IPS-NIHi11 (cell line): ENCODE measurements at regions not wholly inside any gene's neighbourhood (a gene's known extent, or its start where the extent isn't known, plus 50 kb on each side); places are given as distances from the start of the nearest gene placed in this dataset.
"Not testable (repeated sequence)": the region's sequence is repeated elsewhere in the genome, so short reads cannot be mapped to it uniquely, and the experiment has no call there.

Experiments used
- DNase-seq: peaks from one replicate; pipeline ENCODE4 v3.0.0; 2012; ENCODE audit warnings: mixed read lengths, low spot score

DNA sequence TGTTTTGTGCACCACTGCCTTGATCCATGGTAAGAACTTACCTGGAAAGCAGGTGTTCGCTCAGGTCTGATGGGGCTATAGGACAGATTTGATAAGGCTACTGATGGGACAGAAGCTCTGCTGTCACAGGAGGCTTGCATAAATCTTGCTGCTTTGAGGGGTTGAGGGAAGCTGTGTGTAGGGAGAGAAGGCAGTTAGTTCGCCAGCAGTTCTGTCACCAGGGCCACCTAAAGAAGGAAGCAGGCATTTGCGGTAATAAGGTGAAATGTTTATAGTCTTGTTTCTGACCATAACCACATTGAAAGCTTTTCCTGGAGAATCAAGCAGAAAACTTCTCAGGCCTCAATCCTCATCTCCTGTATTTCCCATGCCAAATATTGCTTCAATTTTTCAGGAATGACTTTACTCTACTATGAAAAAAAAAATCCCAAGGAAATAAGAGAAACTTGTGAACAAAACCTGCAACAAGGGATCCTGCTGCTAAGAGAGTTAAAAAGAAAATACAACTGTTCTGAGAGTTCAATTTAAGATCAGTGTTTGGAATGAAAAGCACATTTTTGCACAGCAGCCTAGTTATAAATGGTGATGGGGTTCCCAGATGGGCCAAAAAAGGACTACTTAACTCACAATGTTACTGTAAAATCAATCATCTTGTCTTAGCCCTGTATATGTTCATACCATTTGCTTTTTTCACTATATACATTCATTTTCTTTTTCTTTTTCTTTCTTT, 122.0 kb upstream of the RANBP3L start:
- no peak for DNase-seq

DNA sequence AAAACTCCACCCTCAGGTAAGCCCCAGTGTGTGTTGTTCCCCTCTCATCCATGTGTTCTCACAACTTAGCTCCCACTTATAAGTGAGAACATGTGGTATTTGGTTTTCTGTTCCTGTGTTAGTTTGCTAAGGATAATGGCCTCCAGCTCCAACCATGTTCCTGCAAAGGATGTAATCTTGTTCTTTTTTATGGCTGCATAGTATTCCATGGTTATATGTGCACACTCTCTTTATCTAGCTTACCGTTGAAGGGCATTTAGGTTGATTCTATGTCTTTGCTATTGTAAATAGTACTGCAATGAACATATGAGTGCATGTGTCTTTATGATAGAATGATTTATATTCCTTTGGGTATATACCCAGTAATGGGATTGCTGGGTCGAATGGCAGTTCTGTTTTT, 124.4 kb upstream of the RANBP3L start:
- DNase-seq = not testable (repeated sequence)

DNA sequence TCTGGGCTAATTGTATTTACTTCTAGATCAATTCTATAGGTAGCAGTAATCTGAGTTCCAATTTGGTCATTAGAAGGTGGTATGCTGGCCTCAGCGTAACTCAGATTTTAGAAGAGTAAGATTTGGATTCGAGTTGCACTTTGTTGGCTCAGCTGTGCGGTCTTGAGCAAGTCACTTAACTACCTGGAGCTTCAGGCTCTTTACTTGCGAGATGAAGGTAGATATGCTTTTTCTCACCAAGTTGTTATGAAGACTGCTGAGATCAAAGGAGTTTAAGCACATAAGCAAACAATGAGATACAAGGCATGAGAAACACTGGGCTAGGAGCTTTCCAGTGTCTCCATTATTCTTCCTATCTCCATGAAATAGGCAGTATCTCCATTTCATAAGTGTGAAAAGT, 133.8 kb upstream of the RANBP3L start:
- DNase-seq = no peak

DNA sequence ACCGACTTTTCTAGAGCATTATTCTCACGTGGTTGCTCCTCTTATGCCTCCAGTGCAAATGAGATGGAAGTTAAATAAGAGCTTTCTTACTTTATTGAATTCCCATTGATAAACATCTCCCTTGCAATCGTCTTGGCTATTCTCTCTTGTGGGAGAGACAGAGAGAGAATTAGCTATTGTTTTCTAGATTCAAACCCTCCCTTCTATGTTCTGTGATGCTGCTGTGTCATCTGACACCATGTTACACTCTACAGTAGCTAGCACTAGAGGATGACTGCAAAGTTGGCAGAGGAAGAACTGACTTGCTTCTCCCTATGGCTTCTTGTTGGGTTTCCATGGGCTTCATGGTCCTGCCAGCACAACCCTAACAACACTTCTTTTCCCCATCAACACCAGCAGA, 134.6 kb upstream of the RANBP3L start:
- DNase-seq = no peak

DNA sequence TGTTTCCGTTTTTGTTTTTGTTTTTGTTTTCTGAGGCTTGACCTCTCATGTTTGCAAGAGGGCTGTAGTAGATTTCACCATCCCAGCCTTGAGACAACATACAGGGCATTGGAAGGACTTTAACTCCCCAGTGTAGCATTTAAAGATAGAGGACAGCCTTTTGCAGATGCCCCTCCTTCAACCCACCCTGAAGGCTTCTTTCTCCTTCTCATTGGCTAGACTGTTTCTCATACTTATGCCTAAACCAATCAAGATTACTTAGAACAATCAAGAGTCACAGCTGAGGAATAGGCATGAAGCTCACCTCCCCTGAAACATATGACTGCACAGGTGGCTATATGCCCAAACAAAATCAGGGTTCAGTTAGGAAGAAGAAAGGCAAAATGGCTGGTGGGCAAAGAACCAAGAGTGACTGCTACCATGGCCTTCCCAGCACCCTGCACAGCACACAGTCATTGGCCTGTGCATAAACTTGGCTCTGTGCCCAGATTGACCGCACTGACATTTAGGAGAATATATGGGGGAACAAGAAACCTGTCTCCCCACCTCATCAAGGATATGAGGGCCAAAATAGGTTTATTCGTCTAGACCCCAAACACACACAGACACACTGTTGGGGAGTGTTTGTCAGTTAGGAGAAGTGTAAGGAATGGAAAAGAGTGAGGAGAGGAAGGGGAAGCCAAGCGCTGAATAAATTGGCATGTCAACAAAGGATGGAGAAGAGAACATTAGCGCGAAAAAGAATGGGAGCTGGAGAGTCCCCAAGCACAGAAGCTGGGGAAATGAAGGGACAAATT, 137.3 kb upstream of the RANBP3L start:
- DNase-seq = no peak

DNA sequence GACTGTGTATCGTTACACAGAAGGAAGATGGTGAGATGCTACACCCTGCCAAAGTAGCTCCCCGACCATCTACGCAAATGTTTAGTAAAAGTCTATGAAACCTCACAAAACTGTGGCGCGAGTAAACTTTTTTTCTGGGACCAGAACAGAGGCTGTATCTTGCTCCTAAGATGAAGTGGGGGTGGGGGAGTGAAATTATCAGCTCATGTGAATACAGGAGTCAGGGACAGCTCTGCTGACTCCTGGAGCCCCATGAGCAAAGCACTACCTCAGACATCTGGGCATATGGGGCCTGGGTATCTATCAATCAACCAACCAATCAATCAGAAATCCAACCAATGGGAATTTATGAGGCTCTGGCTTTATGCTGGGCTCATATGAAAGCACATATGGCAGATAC, 138.6 kb upstream of the RANBP3L start:
- DNase-seq = no peak

DNA sequence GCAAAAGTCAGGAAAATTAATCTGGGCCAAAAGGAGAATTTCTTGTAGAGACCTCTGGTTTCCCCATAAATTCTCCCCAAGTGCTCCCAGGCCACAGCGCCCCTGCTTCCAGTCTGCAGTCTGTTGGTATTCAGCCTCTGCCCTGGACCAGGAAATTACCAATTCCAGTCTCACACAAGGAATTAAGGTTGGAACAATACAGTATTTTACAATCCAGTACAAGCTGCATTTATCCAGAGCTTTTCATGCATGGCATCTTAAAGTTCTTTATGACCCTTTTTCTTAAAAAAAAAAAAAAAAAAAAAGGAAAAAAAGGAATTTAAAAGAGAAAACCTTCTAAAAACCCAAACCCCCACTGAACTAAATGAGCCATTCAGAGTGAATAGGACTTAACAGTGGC, 139.6 kb upstream of the RANBP3L start:
- no peak for DNase-seq

DNA sequence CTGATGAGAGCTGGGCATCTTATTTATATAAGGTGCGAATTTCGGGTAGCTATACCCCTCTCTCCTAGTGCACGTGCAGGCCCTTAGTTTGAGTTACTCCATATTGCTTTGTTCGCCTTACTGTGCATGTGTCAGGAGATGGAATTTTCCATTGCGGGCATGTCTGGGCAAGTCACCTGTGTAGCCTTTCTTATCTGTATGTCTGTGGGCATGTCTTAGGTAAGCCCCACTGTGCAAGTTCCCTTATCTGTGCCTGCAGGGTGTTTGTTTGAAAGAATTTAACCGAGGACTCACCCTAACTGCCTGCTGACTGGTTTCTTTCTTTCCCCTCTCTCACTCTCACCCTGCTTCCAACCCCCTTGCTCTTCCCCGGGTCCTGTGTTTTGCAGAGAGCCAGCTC, 140.7 kb upstream of the RANBP3L start:
- no peak for DNase-seq

DNA sequence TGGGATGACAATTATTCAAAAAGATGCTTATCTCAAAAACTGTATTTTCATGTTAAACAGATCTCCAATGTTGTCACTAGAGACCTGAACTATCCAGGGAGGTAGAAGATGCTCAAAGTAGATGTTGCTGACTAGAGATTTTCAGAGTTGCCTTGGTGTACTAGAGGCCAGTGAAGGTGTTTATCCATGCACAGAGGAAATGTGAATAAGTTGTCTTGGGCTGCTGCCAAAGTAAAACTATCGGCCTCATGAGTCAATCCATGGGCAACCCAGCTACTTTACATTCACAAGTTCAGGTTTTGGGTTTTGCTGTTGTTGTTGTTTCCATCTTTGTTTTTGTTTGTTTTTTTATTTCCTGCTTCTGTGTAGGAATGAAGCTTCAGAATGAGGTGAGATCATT, 141.1 kb upstream of the RANBP3L start:
- no peak for DNase-seq

DNA sequence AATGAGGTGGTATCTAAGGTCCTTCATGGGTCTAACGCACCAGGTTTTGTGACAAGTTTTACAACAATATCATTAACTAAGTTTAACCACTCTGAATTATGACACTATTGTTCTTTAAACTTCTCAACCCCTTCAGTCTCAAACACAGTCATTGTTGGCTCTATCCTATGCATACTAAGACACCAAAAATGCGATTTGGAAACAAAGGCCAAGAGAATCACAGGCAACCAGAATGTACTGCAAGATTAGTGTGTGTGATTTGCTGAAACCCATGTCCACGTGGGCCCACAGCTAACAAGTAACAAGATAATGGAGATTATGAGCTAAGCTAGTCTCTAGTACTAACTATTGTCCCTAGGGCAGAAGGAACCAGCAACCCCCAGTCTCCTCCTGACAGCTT, 142.2 kb upstream of the RANBP3L start:
- DNase-seq = no peak

DNA sequence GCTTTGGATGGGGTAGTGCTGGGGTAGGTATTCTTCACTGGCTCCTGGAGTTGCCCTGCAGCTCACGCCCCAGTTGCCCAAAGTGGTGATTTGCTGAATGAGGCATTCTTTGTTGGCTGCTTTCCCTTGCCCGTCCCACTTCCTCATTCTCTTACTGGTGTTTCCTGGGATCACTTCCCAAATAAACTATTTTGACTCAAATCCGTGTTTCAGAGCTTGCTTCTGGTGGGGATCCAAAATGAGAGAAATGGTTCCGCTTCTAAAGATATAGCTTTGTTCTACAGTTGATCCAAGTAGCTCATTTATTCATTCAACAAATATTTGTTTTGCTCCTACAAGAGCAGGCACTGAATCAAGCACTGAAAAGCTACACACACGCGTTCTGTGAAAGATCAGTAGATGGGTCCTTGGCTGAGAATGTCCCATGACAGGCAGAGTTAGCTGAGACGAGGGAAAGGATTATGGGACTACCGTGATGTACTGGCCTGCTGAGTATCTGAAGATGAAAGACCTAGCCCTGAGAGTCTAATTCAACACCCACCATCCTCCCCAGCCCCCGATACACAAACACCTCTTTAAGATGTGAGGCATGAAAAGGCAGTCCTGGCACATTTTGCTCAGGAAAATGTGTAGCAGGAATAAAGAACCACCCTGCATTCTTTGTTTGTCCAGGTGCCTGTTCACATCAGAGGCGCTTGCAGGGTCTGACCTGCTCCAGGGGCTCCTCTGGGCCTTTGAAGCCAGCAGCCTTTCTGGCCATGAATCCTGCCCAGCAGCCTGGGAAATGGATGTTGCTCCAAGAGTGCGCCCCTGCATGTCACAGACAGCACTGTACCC, 143.1 kb upstream of the RANBP3L start:
- DNase-seq = no peak

DNA sequence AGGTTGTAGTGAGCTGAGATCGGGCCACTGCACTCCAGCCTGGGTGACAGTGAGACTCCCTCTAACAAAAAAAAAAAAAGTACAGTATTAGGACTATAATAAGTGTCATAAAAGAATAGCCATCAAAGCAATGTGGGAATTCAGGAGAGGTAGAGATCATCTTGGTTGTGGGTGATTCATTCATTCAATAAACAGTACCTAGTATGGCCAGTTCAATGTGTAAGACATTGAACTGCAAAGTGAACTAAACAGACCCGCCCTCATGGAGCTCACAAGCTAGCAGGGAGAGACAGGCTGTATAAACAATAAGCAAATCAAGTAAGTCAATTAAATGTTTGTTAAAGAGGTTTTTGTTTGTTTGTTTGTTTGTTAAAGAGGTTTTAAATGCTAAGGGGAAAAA, 146.1 kb upstream of the RANBP3L start:
- DNase-seq = no peak

DNA sequence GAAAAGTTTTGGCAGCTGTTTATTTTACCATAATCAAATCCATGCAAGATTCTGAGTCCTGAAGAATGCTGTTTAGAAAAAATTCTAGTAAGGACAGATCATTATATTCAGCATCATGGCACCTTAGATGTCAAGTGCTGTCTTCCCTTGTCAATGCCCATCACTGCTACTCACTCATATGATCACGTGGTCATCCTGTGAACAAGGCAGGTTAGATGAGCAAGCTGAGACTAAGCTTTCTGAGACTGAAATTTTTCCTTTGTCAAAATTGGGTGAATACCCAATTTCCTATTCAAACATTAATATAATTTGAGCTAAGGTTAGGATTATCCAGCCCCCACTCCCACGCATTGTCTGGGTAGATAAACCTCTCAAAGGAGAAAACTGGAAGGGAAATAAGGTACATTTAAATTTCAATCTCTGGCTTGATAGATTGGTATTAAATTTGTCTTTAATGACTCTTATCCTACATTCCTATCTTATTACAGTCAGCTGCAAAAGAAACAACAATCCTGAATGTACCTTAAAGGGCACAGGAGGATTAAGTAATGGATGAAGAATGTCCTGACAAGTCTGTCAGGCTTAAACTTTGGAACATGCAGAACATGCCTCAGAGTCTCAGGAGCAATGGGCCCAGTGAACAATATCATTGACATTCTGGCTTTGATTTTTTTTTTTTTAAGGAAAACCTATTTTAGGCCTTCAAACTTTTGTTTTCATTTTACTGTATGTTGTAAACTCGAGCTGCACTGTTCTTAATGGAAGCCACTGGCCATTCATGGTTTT, 148.7 kb upstream of the RANBP3L start:
- no peak for DNase-seq

DNA sequence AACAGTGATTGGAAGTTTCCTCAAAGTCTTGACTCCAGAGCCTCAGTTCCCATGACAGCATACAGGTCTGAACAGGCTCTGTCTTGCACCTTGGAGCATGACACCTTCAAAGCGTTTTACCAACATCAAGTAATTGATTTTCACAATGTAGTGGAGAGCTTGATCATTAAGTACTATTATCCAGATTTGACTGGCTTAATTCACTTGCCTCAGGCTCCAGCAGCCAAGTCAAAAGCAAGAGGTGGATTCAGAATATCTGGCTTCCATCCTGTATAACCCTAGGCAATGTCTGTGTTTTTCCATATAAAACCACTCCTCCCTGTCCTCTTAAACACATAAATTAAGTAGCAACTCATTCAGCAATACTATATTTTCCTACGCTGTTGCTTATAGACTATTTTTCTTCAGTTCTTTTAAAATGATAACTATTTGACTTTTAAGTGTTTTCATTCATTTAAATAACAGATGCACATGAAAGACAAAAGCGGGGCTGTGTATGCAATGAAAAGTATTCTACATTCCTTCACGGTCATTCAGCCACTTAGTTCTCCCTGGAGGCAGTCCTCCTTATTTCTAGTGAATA, 150.8 kb upstream of the RANBP3L start:
- DNase-seq = no peak

DNA sequence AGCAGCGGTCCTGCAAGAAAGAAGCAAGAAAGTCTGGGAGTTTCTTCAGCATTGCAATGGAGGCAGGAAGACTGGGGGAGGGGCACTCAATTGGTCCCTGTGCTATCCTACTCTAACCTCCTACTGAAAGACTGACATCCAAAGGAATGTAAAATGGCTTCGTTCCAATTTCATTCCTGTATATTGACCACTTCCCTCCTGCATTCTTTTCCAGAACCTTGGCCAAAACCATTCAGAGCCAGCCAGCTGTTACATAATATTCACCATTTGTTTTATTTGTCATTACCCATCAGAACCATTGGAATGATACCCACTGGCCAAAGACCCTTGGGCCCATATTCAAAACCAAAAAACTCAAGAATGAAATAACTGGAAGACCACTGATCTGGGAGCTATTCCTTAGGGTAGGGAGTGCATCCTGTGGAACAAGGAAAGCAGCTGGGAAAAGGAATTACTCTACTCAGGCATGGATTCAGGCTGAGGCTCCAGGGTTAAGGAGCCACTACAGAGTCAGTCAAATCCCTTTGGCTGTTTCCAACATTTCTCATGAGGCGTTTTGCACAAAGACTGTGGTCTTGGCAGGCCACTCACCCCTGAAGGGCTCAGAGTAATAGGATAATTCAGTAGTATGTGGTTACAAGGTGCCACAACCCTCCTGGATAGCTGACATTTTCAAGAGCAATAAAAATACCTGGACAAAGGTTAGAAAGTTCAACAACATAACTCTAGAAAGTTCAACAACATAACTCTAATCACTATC, 148.7 kb upstream of the SLC1A3 start:
- DNase-seq = no peak

DNA sequence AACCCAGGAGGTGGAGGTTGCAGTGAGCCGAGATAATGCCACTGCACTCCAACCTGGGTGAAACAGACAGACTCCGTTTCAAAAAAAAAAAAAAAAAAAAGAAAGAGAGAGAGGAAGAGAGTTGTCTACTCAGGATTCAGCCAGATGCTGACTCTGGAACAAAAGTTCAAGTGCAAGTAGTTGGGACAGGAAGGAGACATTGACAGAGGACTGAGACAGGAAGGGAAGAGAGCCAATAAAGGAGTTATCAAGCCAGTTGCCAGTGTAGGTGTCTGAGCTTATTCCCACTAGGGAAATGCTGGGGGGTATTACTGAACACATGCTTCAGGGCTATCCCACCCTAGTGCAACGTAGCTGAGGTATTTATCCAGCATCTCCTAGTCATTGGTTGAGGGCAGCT, 147.7 kb upstream of the SLC1A3 start:
- no peak for DNase-seq

DNA sequence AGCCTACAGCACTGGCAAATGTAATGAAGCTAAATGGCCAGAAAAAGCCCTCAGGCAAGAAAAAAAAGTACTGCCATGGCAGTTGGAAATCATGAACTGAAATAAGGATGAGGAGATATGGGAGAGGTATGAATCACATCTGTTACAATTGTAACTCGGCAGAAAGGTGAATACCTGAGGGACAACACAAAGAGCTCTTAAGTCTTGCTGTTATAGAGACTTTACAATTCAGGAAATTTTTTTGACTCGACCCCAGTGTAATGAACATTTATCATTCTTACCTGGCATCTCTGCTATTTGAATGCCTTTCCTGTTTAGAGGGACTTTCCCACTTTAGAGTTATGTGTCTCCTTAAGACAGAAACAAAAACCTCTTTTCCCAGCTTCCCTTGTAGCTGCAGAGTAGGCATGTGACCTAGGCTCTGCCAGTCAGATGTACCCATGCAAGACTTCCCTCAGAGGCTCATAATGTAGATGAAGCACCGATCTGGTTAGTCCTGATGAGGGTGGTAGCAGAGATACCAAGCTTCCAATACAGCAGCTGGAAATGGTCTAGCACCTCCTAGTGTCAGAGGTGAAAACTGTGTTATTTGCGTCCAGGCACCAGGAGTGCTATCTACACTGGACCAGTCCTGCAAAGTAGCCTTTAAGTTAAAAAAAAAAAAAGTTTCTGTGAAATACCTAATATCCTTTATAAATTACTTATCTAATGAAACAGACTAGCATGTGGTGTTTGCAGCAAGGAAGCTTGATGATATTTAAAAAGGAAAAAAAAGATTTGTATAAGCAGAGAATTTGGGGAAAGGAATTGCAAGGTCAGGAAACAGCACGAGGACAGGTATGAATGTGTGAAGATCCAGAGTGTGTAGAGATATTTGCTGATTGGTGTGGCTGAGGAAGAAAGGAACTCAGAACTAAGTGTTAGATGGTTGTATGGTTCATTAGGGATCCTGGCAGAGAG, 146.9 kb upstream of the SLC1A3 start:
- peak; percentile 77 for DNase-seq

DNA sequence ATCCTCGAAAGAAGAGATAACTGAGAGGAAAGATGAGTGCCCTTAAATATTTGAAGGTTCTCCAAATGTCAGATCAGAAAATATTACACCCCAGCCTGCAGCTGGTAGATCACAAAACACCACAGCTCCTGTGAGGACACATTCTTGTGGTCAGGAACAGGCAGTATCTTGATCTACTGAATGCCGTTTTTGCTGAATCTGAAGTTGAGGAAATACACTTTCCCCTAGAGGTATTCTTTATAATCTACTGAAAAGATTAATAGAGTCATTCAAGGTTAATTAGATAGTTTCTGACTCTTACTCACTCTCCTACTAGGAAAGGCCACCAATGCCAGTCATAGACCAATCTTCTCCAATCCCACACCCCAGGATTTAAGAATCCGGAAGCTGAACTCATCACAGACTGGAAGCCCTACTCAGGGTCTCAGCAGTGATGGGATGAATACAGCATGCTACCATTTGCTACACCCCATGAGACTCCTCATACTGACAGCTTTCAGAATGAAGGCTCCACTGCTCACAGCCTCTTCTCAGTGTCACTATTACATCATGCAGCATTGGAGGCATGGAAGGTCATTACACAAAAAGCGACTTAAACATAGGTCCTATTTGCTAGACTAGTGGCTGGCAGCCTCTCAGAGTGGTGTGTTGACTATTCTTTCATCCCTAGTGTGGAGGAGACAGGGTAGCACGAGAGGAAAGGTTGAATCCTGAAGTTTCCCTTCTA, 143.9 kb upstream of the SLC1A3 start:
- DNase-seq = no peak

DNA sequence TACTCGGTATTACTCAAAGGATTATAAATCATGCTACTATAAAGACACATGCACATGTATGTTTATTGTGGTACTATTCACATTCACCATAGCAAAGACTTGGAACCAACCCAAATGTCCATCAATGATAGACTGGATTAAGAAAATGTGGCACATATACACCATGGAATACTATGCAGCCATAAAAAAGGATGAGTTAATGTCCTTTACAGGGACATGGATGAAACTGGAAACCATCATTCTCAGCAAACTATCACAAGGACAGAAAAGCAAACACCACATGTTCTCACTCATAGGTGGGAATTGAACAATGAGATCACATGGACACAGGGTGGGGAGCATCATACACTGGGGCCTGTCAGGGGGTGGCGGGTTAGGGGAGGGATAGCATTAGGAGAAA, 130.5 kb upstream of the SLC1A3 start:
- DNase-seq = not testable (repeated sequence)
